Stimulated activated CD8-positive, alpha-beta memory T cell treated with anti-CD3 and anti-CD28 coated beads, Interleukin-15, amount 100 ng/mL, for 24 hours (primary cell): ENCODE measurements at regions not wholly inside any gene's neighbourhood (a gene's known extent, or its start where the extent isn't known, plus 50 kb on each side); places are given as distances from the start of the nearest gene placed in this dataset.

Source experiments
- DNase-seq: peaks from one replicate; pipeline ENCODE4 v3.0.0-alpha.2; 2020; ENCODE audit warnings: low read depth

DNA sequence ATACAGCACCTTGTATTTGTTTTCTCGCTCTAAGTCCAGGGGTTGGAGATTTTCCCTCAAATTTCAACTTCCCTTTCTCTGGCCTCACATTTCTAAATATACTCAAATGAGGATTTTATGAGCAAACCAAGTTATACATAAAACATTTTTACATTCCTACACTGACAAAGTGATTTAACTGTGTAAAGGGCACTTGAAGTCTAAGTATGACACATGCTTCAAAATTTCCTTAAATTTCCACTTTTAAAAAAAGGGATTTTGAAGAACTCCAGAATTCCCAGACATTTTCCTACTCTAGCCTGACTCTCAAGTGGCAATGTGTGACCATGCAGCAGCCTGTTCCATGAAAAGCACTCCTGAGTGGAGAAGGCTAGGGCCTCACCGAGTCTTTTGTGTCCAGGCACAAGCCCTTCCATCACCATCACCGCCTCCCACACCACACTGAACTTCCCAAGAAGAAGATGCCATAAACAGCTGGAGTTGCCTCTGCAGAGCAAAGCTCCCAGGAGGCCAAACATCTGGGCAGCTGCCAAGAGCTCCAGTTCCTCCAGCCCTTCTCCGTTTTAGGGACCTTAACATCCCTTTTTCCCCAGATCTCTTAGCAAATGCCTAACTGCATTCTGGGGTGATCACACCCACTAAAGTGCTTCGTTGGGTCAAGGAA, 68.9 kb downstream of the NCR2 start:
- no peak for DNase-seq

DNA sequence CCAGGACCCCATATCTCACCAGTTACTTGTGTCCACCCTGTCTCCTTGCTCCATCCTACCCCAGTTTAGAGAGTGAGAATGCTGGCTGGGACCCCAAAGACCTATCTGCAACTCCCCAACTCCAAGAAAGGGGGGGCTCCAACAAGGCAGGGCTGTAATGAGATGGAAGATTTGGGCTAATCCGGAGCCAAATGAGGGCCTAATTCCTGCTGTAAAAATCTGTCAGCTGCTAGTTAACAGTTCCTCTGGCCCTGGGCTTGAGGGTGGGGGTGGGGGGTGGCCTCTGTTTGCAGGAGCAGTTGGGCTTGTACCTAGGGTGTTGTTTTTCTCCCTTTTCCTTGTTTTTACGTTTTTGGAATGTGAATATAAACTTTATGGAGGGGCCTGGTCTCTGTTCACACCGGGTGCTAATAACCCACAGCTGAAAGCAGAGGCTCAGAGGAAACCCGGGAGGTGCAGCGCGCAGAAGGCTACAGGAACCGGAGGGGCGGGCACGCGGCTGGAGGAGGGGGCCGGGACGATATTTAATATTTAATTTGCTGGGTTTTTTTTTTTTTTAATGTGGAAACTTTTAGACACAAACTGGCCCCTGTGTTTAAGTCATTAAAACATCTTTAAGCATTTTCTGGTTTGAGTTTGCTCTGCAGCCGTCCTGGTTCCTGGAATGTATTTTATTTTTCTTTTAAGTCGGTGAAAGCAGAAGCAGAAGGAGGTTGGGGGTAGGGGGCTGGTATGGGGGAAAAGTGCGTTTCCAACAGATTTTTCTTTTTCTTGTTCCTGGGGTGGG, 70.7 kb downstream of the NCR2 start:
- no peak for DNase-seq

DNA sequence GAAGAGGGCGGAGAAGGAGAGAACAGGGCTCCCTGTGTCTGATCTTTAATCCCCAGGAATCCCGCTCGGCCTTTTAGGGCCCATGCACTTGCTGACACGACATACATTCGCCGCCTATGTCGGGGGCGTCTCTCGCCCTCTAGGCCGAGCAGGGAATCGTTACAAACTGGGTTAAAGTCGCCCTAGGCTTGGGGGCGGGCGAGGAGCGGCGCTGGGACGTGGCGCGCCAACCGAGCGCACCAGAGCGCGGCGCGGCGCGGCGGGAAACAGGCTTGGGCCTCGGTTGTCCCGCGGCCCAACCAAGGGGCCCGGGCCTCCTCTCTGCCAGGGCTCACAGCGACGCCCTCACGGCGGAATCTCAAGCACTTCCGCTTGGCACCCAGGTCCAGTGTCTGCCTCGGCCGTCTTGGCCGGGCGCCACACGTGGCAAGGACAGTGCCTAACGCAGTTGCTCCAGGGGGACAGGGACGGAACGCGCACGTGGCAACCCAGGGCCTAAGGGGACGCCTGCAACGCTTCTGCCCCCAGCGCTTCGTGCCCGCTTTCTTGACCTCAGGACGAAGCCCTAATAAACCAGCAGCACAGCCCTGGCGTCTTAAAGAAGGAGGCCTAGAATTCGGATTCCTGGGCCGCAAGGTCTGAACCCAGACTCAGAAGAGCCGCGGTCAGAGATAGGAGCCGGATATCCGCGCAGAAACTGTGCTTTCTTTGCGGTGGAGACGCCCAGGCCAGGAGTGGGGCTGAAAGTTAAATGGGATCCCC, 71.5 kb downstream of the NCR2 start:
- DNase-seq = no peak

GRCh38 chr6:41408576-41408975, 73.2 kb downstream of the NCR2 start:
- no peak for DNase-seq

DNA sequence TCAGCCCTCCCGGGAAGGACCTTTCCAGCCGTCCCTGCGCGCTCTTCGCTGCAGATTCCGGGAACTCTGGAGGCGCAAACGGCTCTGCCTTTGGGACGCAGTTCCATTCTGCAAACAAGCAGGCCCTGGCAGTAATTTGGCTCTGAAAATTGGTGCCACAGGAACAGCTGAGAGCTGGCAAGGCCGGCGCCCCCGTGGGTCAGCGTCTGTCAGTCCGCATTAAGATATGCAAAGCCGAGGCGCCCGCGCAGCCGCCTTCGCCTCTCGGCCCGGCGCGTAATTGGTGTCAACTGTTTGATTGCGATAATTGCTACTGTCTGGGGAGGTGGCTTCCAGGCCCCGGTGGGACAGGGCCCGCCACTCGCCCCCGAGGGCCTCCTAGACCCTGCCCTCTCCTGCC, 73.6 kb downstream of the NCR2 start:
- no peak for DNase-seq

GRCh38 chr6:41409489-41409888, 74.1 kb downstream of the NCR2 start:
- DNase-seq = no peak

GRCh38 chr6:41411961-41412360, 76.6 kb downstream of the NCR2 start:
- no peak for DNase-seq

DNA sequence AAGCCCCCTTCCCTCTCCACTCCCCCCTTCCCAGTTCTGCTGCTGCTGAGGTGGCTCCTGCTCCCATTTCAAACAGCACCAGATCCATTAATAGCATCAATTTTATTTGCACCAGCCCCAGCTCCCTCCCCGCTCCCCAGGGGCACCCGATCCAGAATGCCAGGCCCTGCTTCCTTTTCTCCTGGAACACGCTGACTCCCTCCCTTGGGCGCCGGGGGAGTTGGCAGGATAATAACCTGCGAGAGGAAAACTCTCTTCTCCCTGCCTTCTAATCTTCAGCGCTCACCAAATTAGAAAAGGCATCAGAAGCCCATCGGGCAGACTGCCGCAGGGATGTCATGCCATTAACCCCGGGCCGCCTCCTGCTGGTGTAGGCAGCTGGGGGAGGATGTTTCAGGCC, 77.8 kb downstream of the NCR2 start:
- DNase-seq = no peak

DNA sequence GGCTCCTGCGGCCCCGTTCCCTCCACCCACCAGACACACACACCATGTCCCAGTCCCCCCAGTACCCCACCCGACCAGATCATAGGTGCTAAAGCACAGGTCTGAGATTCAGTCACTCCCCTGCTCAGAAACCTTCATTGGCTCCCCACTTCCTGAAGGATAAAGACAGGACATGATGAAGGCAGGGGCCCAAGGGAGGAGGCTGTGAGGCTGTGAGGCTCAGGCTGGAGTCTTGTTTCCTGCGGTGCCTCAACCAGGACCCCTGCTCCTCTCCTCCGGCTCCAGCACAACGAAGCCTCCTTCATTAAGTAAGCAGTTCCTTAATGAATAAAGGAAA, 81.1 kb downstream of the NCR2 start:
- DNase-seq = no peak

- DNase-seq = no peak
These were observed 83.3 kb downstream of the NCR2 start for GRCh38 chr6:41418741-41419140.

DNA sequence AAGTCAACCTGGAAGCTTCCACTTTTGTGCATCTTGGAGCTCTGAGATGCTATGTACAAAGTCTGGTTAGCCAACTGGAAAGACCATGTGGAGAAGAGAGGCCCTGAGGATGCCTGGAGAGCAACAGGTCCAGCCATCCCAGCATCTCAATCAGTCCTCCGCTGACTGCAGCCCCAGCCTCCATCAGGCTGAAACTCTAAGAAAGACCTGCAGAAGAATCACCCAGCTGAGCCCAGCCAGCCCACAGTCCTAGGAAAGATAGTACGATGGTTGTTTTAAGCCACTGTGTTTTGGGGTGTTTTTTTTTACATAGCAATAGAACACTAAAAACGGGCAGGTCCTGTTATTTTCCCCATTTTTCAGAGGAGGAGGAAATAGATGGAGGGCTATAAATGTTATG, 84.0 kb downstream of the NCR2 start:
- DNase-seq = no peak

DNA sequence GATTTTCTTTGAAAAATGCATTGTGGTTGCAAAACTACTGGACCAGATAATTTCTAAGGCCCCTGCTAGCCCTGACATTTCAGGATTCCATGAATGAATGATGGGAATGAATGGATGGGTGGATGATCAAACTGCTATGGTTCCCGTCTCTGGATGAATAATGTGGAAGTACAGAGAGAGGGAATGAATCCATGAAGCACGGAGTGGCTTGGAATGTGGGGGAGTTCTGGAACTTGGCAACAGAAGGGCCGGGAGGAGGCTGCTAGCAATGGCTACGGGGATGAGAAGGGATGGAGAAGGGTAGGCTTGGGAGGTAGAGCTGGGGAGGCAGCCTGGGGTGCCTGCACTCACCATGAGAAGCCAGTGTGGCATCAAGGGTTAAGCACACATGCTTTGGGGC, 84.8 kb downstream of the NCR2 start:
- DNase-seq = no peak

DNA sequence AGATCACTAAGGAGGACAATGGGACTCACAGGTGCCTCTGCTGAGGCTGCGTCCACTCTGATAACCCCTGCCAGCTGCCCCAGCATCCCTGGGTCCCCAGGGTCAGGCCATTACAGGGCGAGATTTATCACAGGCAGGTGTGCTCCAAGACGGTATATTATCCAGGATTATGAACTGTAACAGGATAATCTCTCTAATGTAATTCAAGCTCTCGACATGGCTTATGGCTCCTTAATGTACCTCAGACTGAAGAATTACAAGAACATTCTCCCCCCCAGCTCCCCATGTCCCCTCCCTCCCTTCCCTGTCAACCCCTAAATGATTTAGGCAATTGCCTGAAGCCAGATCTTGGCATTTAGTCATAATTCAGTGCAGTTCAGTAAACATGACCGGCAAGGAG, 86.8 kb downstream of the NCR2 start:
- DNase-seq = no peak

GRCh38 chr6:41423002-41423401, 87.6 kb downstream of the NCR2 start:
- no peak for DNase-seq

GRCh38 chr6:41424370-41425058, 89.1 kb downstream of the NCR2 start:
- DNase-seq = peak; percentile 75

DNA sequence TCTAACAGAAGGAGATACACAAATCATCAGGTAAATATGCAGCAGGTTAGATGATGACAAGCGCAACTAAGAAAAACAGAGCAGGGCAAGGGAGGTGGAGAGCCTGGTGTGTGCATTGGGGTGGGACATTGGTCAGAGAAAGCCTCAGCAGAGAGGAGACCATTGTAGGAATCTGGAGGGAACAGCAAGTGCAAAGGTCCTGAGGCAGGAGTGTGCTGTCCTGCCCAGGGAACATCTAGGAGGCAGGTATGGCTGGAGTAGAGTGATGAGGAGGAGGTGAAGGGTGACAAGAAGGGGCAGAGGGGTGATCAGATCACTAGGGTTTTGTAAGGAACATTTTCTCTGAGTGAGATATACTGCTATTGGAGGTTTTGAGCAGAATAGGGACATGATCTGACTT, 90.1 kb downstream of the NCR2 start:
- no peak for DNase-seq

GRCh38 chr6:41426438-41426851, 91.0 kb downstream of the NCR2 start:
- DNase-seq = no peak

- DNase-seq = no peak
These were observed 91.7 kb downstream of the NCR2 start for GRCh38 chr6:41426888-41427641.

- no peak for DNase-seq
These were observed 92.4 kb downstream of the NCR2 start for GRCh38 chr6:41427642-41428335.

GRCh38 chr6:41428336-41428995, 93.1 kb downstream of the NCR2 start:
- DNase-seq = no peak

GRCh38 chr6:41428996-41429421, 93.6 kb downstream of the NCR2 start:
- no peak for DNase-seq
